AG04450 (cell line): ENCODE measurements at regions not wholly inside any gene's neighbourhood (a gene's known extent, or its start where the extent isn't known, plus 50 kb on each side); places are given as distances from the start of the nearest gene placed in this dataset.

Experiments
- CTCF ChIA-PET: fragments of 300-600, 350-600 bp; formaldehyde crosslinking; extraction: SDS; loops from one replicate; lab custom pipeline; 2022; ENCODE audit warnings: antibody characterized with exemption, inconsistent platforms; lab: Charles Lee
- POLR2A ChIA-PET: fragments of 350-600 bp; formaldehyde crosslinking; extraction: SDS; loops from one replicate; lab custom pipeline; 2021; ENCODE audit warnings: antibody characterized with exemption, inconsistent platforms; lab: Yijun Ruan, JAX
- DNase-seq: peaks from one replicate; pipeline ENCODE4 v3.0.0-alpha.2; 2011; ENCODE audit warnings: low read depth, low spot score
- H3K27ac ChIP-seq: one replicate; pipeline ENCODE4 v1.5.1; 2012; ENCODE audit warnings: low read depth, low read length, control low read depth
- H3K27me3 ChIP-seq: one replicate; pipeline ENCODE4 v1.6.0; 2012; ENCODE audit warnings: low read length; ENCODE audit not compliant: control insufficient read depth, insufficient read depth
- H3K4me3 ChIP-seq: 2 replicates; pipeline ENCODE4 v1.5.1; 2011; ENCODE audit warnings: mild to moderate bottlenecking, low read depth, low read length, control low read depth
- H3K9me3 ChIP-seq: 2 replicates; pipeline ENCODE4 v1.5.1; 2012; ENCODE audit warnings: low read length; ENCODE audit not compliant: control insufficient read depth, insufficient read depth
- TF ChIP-seq, protein P1 (sequence below): IDR thresholded peaks from 2 replicates; pipeline ENCODE4 v1.5.1; 2011; ENCODE audit warnings: low read depth, low read length, control low read depth, inconsistent platforms

GRCh38 chr11:98564233-98564632 is 456.5 kb upstream of the CNTN5 start:
- H3K9me3 ChIP-seq = peaks cover 10% of the 10 kb centered on the region
- ChIA-PET CTCF (no interaction called here), POLR2A (no interaction called here)
- H3K27ac ChIP-seq = no peak overlapping the region
- no peak for DNase-seq
- H3K27me3 ChIP-seq = no peaks in the 10 kb centered on the region
- TF ChIP-seq, protein P1, sequence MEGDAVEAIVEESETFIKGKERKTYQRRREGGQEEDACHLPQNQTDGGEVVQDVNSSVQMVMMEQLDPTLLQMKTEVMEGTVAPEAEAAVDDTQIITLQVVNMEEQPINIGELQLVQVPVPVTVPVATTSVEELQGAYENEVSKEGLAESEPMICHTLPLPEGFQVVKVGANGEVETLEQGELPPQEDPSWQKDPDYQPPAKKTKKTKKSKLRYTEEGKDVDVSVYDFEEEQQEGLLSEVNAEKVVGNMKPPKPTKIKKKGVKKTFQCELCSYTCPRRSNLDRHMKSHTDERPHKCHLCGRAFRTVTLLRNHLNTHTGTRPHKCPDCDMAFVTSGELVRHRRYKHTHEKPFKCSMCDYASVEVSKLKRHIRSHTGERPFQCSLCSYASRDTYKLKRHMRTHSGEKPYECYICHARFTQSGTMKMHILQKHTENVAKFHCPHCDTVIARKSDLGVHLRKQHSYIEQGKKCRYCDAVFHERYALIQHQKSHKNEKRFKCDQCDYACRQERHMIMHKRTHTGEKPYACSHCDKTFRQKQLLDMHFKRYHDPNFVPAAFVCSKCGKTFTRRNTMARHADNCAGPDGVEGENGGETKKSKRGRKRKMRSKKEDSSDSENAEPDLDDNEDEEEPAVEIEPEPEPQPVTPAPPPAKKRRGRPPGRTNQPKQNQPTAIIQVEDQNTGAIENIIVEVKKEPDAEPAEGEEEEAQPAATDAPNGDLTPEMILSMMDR = no peak
- no peak overlapping the region for H3K4me3 ChIP-seq

GRCh38 chr11:98564881-98565280 is 455.9 kb upstream of the CNTN5 start:
- H3K4me3 ChIP-seq = no peak overlapping the region
- no peak for DNase-seq
- POLR2A ChIA-PET = no interaction called here
- H3K9me3 ChIP-seq = peaks cover 10% of the 10 kb centered on the region
- H3K27ac ChIP-seq = no peak overlapping the region
- CTCF ChIA-PET = no interaction called here
- no peaks in the 10 kb centered on the region for H3K27me3 ChIP-seq
- TF ChIP-seq, protein P1 = no peak

DNA sequence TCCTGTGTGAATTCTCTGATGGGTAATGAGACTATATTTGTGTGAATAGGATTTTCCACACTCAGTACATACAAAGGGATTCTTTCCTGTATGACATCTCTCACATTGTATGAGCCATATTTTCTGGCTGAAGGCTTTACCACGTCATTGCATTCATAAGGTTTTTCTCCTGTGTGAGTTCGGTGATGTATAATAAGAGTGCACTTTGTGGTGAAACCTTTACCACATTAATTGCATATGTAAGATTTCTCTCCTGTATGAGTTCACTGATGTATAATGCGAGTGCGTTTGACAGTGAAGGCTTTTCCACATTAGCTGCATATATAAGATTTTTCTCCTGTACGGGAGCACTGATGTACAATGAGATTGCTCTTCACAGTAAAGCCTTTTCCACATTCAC is 455.4 kb upstream of the CNTN5 start:
- CTCF ChIA-PET = no interaction called here
- no peaks in the 10 kb centered on the region for H3K27me3 ChIP-seq
- TF ChIP-seq, protein P1 = no peak
- H3K27ac ChIP-seq = no peak overlapping the region
- H3K9me3 ChIP-seq = peaks cover 10% of the 10 kb centered on the region
- H3K4me3 ChIP-seq = no peak overlapping the region
- no peak for DNase-seq
- POLR2A ChIA-PET = no interaction called here

GRCh38 chr11:98566978-98567377 is 453.8 kb upstream of the CNTN5 start:
- DNase-seq = no peak
- ChIA-PET POLR2A (no interaction called here), CTCF (no interaction called here)
- no peak overlapping the region for H3K27ac ChIP-seq
- H3K9me3 ChIP-seq = peaks cover 10% of the 10 kb centered on the region
- H3K27me3 ChIP-seq = no peaks in the 10 kb centered on the region
- no peak overlapping the region for H3K4me3 ChIP-seq
- TF ChIP-seq, protein P1 = no peak

GRCh38 chr11:98568013-98568412 is 452.7 kb upstream of the CNTN5 start:
- H3K27me3 ChIP-seq = no peaks in the 10 kb centered on the region
- H3K9me3 ChIP-seq = peaks cover 10% of the 10 kb centered on the region
- TF ChIP-seq, protein P1 = no peak
- ChIA-PET POLR2A (no interaction called here), CTCF (no interaction called here)
- H3K4me3 ChIP-seq = no peak overlapping the region
- no peak for DNase-seq
- no peak overlapping the region for H3K27ac ChIP-seq
